Epithelial cell of esophagus (primary cell): ENCODE measurements at regions not wholly inside any gene's neighbourhood (a gene's known extent, or its start where the extent isn't known, plus 50 kb on each side); places are given as distances from the start of the nearest gene placed in this dataset.

Source experiments
- DNase-seq: peaks from one replicate; pipeline ENCODE4 v3.0.0; 2010; ENCODE audit warnings: low read depth
- H3K4me3 ChIP-seq: 2 replicates; pipeline ENCODE4 v1.5.1; 2011; ENCODE audit warnings: mild to moderate bottlenecking, low read length, control low read depth
- TF ChIP-seq, protein P1 (sequence below): IDR thresholded peaks from 2 replicates; pipeline ENCODE4 v1.5.1; 2011; ENCODE audit warnings: low read depth, mild to moderate bottlenecking, low read length, control low read depth, inconsistent platforms; ENCODE audit not compliant: insufficient read depth; ENCODE audit errors: missing control alignments

- TF ChIP-seq, protein P1, sequence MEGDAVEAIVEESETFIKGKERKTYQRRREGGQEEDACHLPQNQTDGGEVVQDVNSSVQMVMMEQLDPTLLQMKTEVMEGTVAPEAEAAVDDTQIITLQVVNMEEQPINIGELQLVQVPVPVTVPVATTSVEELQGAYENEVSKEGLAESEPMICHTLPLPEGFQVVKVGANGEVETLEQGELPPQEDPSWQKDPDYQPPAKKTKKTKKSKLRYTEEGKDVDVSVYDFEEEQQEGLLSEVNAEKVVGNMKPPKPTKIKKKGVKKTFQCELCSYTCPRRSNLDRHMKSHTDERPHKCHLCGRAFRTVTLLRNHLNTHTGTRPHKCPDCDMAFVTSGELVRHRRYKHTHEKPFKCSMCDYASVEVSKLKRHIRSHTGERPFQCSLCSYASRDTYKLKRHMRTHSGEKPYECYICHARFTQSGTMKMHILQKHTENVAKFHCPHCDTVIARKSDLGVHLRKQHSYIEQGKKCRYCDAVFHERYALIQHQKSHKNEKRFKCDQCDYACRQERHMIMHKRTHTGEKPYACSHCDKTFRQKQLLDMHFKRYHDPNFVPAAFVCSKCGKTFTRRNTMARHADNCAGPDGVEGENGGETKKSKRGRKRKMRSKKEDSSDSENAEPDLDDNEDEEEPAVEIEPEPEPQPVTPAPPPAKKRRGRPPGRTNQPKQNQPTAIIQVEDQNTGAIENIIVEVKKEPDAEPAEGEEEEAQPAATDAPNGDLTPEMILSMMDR, result no peak
- no peak for DNase-seq
- no peak overlapping the region for H3K4me3 ChIP-seq
These were observed 107.3 kb upstream of the B3GAT1 start for GRCh38 chr11:134519390-134519750.

- H3K4me3 ChIP-seq, result no peak overlapping the region
- TF ChIP-seq, protein P1, result no peak
- DNase-seq, result no peak
These were observed 106.8 kb upstream of the B3GAT1 start for GRCh38 chr11:134518616-134519389.

DNA sequence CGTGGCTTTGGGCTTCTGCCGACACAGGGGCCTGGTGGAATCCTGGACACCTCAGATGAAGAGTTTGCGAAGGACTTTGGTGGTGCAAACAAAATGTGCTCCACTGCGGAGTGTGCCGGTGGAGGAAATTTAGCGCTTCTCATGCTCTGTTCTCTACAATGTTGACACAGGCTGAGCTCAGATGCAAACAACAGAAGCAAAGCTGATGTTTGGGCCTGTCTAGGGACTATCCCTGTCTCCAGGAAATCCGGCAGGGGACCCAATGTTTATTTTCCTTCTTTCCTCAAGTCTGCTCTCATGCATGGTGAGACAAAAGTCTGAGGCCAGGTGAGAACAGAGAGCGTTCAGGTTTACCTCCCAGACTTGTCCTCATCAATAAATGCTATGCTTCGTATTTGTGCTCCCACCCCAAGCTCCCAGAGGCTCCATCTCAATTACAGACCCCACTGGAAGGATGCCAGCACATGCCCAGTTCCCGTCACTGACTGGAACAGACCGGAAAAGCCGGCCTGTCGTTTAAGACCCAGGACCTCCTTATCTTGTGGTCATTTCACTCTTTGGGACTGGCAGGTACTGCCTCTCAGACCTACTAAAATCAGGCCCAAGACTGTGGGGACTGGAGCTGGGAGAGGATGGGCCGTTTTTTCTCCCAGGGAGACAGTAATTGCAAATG lies 105.7 kb upstream of the B3GAT1 start:
- no peak overlapping the region for H3K4me3 ChIP-seq
- TF ChIP-seq, protein P1, result no peak
- no peak for DNase-seq

DNA sequence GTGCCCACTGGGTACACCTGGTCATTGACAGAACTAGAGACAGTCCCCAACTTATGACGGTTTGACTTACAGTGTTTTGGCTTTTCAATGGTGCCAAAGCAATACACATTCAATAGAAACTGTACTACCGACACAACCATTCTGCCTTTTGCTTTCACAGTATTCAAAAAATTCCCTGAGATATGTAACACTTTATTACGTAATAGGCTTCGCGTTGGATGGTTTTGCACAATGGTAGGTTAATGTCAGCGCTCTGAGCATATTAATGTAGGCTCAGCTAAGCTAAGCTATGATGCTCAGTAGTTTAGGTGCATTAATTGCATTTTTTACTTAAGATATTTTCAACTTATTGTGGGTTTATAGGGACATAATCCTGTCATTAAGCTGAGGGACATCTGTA lies 105.1 kb upstream of the B3GAT1 start:
- DNase-seq, result no peak

GRCh38 chr11:134516529-134516928 lies 104.5 kb upstream of the B3GAT1 start:
- TF ChIP-seq, protein P1, result no peak
- DNase-seq, result no peak
- H3K4me3 ChIP-seq, result no peak overlapping the region

More for the DNA sequence above, 105.1 kb upstream of the B3GAT1 start:
- TF ChIP-seq, protein P1, result no peak
- H3K4me3 ChIP-seq, result no peak overlapping the region

DNA sequence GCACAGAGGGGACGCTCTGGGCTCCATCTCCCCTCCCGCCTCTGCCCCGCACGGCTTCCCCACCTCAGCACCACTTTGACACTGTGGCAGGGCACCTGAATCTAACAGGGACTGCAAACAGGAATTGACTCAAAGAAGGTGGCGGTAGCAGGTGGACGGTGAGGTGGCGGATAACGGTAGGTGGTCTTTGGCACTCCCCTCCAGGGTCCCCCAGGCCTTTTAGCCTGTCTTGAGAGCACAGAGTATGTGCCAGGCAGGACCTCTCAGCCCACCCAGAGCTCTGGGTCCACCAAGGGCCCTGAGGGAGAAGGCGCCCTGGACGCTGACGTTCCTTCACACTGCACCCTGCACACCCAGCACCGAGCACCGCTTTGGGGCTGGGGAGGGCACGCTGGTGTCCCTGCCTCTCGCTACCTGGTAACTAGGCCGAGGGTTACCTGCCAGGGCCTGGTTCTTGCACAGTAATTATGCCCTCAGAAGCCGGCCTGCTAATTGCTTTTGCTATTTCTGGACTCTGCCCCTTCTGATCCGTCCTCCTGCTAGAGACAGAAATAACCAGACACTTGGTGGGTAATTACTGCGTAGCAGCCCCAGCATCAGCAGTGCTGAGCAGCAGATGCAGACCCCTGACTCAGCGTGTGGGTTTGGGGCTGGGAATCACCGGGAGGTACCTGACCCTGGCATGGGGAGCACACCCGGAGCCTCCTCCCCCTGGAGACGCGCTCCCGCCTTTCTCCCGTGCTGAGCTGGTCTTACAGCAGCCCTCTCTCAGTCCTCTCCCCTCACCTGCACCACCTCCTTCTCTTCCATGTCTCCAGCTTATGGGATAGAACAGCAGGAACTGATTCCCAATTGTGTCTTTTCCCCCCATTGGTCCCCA lies 103.3 kb upstream of the B3GAT1 start:
- no peak for DNase-seq
- TF ChIP-seq, protein P1, result no peak
- no peak overlapping the region for H3K4me3 ChIP-seq
